LHCN-M2 (cell line): ENCODE measurements at regions not wholly inside any gene's neighbourhood (a gene's known extent, or its start where the extent isn't known, plus 50 kb on each side); places are given as distances from the start of the nearest gene placed in this dataset.
A peak's percentile ranks its signal among the peaks of the same experiment; 100 is the strongest.

Experiments
- DNase-seq: peaks from one replicate; pipeline ENCODE4 v3.0.0-alpha.2; 2012; ENCODE audit warnings: low read depth

- no peak for DNase-seq
These were observed 224.9 kb downstream of the ANKRD60 start for GRCh38 chr20:58003525-58003924.

DNA sequence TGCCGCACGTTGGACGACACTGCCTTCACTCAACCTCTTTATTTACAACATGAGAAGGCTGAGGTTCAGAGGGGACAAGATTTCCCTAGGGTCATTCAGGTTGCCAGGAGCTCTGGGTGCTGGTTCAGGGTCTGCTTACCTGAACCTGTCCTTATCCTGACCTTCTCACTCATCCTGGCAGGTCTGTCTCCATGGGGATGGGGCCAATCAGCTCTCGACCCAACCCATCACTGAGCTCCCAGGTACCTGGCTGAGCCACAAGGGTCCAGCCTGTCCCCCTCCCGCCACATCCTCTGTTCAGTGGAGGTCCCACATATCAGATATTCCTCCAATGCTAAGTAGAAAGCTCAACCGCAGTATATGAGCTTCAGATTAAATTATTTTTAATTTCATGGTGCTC lies 225.6 kb downstream of the ANKRD60 start:
- DNase-seq, result no peak

- DNase-seq, result no peak
These were observed 226.5 kb downstream of the ANKRD60 start for GRCh38 chr20:58001946-58002345.

DNA sequence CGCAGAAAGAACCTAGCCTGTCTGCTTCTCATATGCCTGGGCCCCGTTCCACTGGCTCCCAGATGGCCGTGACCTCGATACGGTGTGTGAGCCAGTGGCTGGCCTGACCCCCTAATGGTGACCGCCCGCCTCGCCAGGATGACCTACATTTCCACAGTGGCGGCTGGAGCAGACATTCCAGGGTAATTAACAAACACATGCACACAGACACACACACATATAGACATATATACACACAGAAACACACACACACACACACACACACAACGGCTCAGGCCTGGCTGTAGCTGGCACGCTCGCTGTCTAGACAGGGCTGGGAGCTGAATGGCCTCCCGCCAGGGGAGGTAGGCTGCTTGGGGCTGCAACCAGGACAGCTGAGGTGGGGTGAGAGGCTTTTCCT lies 227.1 kb downstream of the ANKRD60 start:
- DNase-seq, result no peak

DNA sequence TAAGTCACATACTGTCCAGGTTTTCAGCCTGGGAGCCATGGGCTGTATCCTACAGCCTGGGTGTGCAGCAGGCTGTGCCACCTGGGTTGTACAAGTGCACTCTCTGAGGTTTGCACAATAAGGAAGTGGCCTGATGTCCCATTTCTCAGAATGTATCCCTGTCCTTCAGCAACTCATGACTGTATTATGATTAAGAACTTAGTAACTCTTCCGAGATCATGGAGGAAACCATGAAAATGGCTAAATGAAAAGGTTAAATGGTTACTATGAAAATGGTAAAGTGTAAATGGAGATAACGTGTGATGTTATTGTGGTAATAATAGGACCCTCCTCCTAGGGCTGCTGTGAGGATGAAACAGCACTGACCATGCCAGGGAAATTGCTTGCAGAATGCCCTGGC lies 227.6 kb downstream of the ANKRD60 start:
- DNase-seq, result no peak

DNA sequence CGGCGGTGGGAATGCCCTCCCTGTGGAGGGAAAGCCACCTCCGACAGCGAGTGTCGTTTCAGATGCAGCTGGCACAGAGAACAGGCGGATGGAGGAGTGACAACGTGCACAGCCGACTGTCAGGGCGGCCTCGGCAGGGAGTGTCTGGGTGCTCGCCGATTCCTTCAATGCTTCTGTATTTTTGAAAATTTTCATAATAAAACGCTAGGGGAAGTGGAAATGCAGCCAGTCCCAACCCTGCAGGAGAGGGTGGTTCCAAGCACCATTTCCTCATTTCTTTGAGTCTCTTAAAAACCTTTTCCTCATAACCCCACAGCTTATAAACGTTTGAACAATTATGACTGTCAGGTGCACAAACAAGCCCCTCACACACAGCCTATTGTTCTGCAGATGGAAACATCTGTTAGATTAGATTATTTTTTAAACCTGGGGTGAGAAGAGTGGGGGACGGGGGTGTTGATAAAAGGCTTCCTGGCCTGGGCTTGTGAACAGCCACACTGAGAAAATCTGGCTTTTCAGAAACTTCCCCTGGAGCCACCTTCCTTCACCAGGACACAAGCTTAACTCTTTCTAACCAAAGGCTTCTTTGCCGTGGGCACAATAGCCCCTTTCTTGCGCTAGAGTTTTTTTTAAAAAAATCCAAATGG lies 228.9 kb downstream of the ANKRD60 start:
- no peak for DNase-seq

DNA sequence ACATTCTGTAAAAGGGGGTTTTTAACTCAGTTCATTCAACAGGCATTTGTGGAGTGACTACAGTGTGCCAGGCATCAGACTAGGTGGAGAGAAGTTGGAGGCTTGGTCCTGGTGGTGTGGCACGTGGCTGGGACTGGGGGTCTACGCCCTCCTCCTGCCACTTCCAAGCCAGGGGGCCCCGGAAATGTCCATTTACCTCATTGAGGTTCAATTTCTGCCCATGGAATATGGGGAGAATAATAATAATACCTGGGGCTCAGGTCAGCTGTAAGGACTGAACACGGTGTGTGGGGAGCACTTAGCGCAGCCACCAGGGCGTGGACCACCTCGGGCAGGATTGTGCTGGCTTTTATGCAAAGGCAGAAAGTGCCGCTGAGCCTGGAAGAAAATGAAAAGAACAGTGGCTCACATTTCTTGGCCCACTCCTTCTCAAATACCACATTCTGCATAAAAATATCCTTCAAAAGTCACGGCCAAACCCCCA lies 229.4 kb downstream of the ANKRD60 start:
- no peak for DNase-seq

- no peak for DNase-seq
These were observed 230.2 kb downstream of the ANKRD60 start for GRCh38 chr20:57998276-57998675.

DNA sequence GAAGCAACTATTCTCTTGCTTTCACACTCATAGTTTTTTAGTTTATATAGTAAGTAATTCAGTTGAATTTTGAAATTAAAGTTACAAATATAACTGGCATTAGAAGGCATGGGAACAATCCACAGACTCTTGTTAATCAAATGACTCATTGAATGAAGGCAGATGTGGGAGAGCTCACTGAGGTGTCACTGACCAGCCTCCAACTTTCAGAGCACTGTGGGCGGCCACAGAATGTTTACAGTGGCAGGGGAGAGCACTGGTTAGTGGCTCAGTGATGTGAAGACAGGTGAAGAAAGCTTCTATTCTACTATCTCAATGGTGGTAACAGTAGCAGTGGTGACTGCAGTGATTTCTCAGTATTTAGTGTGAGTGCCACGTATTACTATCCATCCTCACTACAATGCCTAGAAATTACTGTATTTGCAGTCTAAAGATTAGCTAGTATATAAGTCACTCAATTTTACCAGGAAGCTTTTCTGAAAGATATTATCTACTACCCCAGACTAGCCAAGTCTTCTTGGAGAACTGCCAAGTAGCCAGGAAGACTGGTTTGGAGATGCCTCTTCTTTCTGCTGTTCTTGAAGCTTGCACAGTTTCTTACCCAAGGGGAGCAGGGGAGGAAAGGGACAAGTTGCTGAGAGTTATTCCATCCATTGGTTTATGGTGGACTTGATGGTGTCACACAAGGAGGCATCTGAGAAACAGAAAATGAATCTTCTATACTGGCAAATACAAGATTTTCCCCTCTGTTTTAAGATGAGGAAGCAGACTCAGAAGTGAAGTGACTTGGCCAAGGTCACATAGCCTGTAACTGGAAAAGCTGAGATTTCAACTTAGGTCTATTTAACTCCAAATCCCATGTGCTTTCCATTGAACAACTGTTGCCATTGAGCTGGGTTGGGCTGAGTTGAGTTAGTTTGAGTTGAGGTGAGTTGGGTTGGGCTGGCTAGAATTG lies 231.2 kb downstream of the ANKRD60 start:
- peak; percentile 53 for DNase-seq

DNA sequence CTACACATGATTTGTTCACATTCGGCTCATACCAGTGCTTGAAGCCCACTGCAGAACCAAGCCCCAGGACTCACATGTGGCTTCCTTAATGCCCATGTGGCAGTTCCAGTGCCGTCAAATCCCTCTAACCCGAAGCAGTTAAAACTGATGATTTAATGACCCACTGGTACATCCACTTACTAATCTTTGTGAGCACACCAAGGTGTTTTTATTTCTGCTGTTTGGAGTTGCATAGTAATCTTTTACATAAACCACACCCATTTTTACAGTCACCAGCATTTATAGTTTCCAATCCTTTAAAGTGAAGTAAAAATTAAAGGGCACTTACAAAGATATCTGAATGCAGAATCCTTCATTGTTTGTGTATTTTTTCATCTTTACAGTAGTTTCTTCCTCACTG lies 232.0 kb downstream of the ANKRD60 start:
- no peak for DNase-seq

DNA sequence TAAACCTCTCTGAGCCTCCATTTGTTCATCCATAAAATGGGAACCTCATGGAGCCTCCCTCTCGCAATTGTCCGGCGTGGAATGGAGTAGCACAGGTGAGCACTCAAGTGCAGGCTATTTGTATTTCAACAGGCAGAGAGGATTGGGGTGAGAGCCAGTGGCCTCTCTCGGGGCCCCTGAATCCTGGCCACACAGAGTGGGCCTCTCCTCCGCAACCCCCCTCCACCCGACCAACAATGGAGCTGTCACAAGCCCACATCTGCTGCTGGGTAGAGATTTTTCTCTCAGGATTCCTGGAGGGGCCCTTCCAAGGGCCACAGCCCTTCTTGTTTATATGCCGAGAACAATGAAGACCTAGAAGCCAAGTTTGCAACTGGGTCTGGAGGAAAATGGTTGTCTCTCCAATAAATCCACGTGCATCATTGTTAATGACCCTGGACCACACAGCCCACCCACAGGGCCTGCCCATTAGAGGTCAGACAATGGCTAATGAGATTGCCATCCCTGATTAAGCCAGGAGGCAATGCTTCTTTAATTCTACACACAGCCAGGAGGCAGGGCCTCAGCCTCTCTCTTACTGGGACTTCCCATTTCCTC lies 233.0 kb downstream of the ANKRD60 start:
- DNase-seq, result no peak

- no peak for DNase-seq
These were observed 234.6 kb downstream of the ANKRD60 start for GRCh38 chr20:57993716-57994431.

GRCh38 chr20:57991211-57991881 lies 237.1 kb downstream of the ANKRD60 start:
- peak; percentile 57 for DNase-seq

DNA sequence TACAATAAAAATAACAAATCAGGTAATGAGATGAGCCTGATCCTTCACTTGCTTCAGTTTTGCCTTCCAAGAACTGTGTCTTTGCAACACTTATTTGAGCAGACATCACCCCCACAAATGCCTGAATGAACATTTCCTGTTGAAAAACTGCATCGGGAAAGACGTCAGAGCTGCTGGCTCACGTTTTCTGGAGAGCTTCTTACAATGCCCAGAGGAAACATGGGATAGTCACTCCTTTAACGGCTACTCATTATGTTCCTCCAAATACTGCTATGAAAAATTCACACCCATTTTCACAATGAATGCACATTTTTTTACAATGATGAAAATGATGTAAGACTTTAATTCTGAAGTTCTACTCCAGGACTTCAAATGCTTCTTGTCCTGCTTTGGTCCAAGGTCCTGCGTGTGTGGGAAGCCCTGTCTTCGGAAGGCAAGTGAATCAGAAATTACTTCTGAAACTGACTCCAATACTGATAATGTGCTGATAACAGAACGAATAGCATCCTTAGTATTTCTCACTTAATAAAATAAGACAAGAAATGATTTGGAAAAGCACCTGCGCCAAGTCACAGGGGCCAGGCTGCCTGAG lies 238.0 kb downstream of the ANKRD60 start:
- DNase-seq, result no peak

DNA sequence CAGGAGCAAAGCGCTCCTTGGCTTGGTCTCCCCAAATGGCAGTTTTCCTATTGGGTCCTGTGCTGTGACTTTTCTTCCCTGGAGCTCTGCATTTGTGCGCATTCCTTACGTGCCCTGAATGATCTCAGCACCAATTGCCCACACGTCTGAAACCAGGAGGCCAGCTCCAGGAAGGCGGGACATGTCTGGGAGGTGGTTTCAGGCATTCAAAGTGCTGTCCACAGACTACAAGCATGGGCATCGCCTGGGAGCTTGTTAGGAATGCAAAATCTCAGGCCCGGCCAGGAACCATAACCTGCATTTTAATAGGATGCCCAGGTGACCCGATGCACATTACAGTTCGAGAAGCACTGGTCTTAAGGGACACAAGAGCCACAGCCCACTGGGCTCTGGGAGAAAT lies 239.6 kb downstream of the ANKRD60 start:
- DNase-seq, result no peak

DNA sequence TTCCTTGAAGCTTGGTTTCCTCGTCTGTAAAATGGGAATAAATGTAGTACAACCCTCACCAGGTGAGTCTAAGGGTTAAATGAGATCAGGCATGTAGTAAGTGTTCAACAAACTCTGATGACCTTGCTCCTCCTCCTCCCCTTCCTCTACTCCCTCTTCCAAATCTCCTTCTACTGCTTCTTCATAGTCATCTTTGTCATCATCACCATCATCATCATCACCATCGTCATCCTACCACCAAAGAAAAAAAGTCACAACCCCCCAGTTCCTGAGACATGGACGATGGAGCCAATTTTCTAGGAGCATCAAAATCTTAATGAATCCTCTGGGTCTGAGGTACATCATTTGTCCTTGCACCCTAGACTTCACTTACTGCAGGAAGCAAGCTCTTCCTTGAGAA lies 240.0 kb downstream of the ANKRD60 start:
- DNase-seq, result no peak

GRCh38 chr20:57987659-57988058 lies 240.8 kb downstream of the ANKRD60 start:
- DNase-seq, result no peak

DNA sequence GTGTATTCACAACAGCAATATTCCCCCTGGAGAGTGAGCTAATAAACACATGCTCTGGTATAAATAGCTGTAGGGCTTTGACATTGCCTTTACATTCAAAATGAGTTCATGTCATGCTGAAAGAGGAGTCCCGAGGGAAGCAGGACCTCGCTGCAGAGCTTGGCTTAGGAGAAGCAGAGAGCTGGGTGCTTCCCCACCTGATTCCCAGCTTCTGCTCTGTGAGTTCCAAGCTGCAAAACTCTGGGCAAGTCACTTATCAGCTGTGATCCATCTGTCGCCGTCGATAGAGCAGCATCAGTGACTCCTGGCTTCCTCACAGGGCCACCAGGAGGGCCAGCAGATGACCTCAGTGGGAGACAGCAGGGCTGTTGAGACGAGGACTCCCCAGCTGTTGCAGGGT lies 241.8 kb downstream of the ANKRD60 start:
- DNase-seq, result no peak

DNA sequence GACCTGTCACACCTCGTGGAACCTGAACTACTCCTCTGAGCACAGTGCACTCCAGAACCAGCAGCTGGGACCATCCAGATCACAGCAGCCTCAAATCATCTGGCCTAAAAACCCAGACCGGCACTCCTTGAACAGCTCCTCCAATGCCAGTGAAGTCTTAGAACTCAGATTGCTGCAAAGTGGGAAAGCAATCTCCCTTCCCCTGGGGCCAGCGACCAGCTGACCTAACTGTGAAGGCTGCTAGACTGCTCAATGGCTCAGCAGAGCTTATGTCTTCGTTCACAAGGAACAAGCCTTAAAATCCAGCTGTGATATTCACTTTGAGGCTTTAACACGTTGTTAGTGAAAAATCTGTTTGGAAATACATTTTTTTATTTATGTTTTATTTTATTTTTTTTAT lies 243.2 kb downstream of the ANKRD60 start:
- peak; percentile 16 for DNase-seq

DNA sequence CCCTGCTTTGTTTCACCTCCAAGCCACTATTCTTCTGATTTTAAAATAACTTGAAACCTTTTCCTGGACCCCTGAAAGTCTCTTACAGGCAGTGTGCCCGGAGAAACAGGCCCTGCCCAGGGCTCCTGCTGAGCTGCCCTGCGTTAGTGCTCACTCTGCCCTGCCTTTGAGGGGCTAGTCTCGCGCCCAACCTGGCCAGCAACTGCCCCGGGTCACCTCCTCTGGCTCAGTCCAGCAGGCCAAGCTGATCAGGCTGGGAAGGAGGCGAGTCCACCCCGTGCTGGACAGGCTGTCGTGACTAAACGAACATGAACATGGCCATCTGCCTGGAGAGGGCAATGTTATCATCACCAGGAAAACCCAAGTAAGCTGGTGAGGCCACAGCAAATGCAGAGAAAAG lies 245.4 kb downstream of the ANKRD60 start:
- DNase-seq, result no peak

GRCh38 chr20:57980506-57980905 lies 247.9 kb downstream of the ANKRD60 start:
- DNase-seq, result no peak
